ENCODE measurements at regions not wholly inside any gene's neighbourhood (a gene's known extent, or its start where the extent isn't known, plus 50 kb on each side); places are given as distances from the start of the nearest gene placed in this dataset.

DNA sequence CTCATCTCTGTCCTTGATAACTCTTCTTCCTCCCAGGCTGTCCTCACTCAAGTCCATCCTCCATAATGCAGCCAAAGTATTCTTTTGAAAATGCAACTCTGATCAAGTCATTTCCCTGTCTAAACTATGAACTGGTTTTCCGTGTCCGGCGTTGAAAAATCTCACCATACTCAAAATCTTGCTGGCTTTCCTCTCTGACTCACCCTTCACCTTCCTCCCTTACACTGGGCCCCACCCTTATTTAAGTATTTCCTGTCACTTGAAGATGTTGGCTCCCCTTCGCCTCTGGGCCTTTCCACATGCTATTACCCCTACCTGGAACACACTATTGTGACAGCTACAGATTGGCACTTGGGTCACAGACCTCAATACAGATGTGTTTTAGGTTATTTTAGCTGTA lies 515.6 kb downstream of the INHBA start (continued):
- TF ChIP-seq, protein P1, sequence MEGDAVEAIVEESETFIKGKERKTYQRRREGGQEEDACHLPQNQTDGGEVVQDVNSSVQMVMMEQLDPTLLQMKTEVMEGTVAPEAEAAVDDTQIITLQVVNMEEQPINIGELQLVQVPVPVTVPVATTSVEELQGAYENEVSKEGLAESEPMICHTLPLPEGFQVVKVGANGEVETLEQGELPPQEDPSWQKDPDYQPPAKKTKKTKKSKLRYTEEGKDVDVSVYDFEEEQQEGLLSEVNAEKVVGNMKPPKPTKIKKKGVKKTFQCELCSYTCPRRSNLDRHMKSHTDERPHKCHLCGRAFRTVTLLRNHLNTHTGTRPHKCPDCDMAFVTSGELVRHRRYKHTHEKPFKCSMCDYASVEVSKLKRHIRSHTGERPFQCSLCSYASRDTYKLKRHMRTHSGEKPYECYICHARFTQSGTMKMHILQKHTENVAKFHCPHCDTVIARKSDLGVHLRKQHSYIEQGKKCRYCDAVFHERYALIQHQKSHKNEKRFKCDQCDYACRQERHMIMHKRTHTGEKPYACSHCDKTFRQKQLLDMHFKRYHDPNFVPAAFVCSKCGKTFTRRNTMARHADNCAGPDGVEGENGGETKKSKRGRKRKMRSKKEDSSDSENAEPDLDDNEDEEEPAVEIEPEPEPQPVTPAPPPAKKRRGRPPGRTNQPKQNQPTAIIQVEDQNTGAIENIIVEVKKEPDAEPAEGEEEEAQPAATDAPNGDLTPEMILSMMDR (IDR thresholded peaks at IDR 0.05) = no peak
- TF ChIP-seq NFIC (IDR thresholded peaks at IDR 0.05; ENCODE audit: borderline replicate concordance) = no peak
- TF ChIP-seq, protein P2, sequence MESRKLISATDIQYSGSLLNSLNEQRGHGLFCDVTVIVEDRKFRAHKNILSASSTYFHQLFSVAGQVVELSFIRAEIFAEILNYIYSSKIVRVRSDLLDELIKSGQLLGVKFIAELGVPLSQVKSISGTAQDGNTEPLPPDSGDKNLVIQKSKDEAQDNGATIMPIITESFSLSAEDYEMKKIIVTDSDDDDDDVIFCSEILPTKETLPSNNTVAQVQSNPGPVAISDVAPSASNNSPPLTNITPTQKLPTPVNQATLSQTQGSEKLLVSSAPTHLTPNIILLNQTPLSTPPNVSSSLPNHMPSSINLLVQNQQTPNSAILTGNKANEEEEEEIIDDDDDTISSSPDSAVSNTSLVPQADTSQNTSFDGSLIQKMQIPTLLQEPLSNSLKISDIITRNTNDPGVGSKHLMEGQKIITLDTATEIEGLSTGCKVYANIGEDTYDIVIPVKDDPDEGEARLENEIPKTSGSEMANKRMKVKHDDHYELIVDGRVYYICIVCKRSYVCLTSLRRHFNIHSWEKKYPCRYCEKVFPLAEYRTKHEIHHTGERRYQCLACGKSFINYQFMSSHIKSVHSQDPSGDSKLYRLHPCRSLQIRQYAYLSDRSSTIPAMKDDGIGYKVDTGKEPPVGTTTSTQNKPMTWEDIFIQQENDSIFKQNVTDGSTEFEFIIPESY (IDR thresholded peaks at IDR 0.05; ENCODE audit: borderline replicate concordance, low read depth) = no peak

GRCh38 chr7:41185851-41186250 lies 517.0 kb downstream of the INHBA start:
- TF ChIP-seq PBX3 (IDR thresholded peaks at IDR 0.05) (no peak), ELF1 (IDR thresholded peaks at IDR 0.05) (no peak)
- Histone ChIP-seq H3K27me3 (ENCODE audit: insufficient read depth) (no peaks in the 10 kb centered on the region), H3K4me3 (ENCODE audit: low read depth in 2 of 2, low read length in 1 of 2) (no peak overlapping the region), H3K27ac (ENCODE audit: low read depth in 2 of 2, low read length in 1 of 2) (no peak overlapping the region), H3K9me3 (no peaks in the 10 kb centered on the region), H3F3A (replicated peaks; ENCODE audit: insufficient read depth) (peaks cover 19% of the 10 kb centered on the region), H3K4me1 (ENCODE audit: control insufficient read depth in 1 of 2, insufficient read depth in 2 of 2, low read depth in 1 of 2, low read length in 1 of 2) (peaks cover 0 to 23% of the 10 kb centered on the region in 2 experiments; a peak in 3 of 4 replicates), H3K36me3 (replicated peaks in 1 of 2; ENCODE audit: control insufficient read depth in 1 of 2, insufficient read depth in 2 of 2, low read length in 1 of 2) (no peaks in the 10 kb centered on the region), H3K4me2 (no peak overlapping the region), H2AFZ (ENCODE audit: low read depth) (no peak overlapping the region), H3K79me2 (ENCODE audit: insufficient read depth) (no peaks in the 10 kb centered on the region), H3K9ac (no peak overlapping the region), H4K20me1 (ENCODE audit: insufficient read depth) (no peaks in the 10 kb centered on the region), H3K9me2 (no peaks in the 10 kb centered on the region)
- 63% methylated on average over 3 of the region's 3 CpGs for WGBS (ENCODE audit: low lambda C conversion rate)
- ChIA-PET CTCF (no interaction called here), POLR2A (no interaction called here)
- DNase-seq = no peak

DNA sequence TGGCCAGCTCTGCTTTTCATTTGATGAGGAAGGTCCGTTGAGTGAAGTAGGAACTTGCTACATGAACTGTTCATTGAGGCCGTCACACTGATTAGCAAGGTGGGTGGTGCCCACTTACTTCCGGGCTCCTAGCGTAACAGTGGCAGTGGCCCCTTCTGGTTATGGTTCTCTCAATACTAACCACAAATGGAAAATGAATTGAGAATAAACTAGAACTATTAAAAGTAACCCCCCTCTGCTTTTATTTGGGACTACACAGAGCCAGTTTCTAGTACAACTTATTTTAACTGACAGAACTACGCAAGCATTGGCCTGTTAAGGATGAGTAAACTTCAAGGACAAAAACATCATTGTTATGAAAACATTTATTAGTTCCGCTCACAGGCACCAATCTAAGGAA lies 519.1 kb downstream of the INHBA start:
- ChIA-PET POLR2A (no interaction called here), CTCF (interaction anchor here (1.1 kb wide), 1 partner anchor 12 kb away, joined by 3 read pairs; no protein-coding TSS in a partner anchor)
- H3K27me3 ChIP-seq (ENCODE audit: insufficient read depth) = no peaks in the 10 kb centered on the region
- no peaks in the 10 kb centered on the region for H3K9me3 ChIP-seq
- WGBS (ENCODE audit: low lambda C conversion rate) = 87% methylated on average over 6 of the region's 6 CpGs
- H3K4me2 ChIP-seq = no peak overlapping the region
- TF ChIP-seq TEAD4 (IDR thresholded peaks at IDR 0.05; ENCODE audit: borderline replicate concordance, insufficient read depth) (no peak), POLR2AphosphoS5 (IDR thresholded peaks at IDR 0.05; ENCODE audit: low read depth, low read length) (no peak)
- H3K36me3 ChIP-seq (replicated peaks in 1 of 2; ENCODE audit: control insufficient read depth in 1 of 2, insufficient read depth in 2 of 2, low read length in 1 of 2) = no peaks in the 10 kb centered on the region
- H3F3A ChIP-seq (replicated peaks; ENCODE audit: insufficient read depth) = peaks cover 8% of the 10 kb centered on the region
- no peak for DNase-seq
- H3K9me2 ChIP-seq = no peaks in the 10 kb centered on the region
- H3K27ac ChIP-seq (ENCODE audit: low read depth in 2 of 2, low read length in 1 of 2) = no peak overlapping the region
- no peak overlapping the region for H3K4me3 ChIP-seq (ENCODE audit: low read depth in 2 of 2, low read length in 1 of 2)
- no peak overlapping the region for H3K9ac ChIP-seq
- H3K79me2 ChIP-seq (ENCODE audit: insufficient read depth) = no peaks in the 10 kb centered on the region
- H2AFZ ChIP-seq (ENCODE audit: low read depth) = no peak overlapping the region
- peaks cover 0 to 8% of the 10 kb centered on the region in 2 experiments; a peak in 3 of 4 replicates for H3K4me1 ChIP-seq (ENCODE audit: control insufficient read depth in 1 of 2, insufficient read depth in 2 of 2, low read depth in 1 of 2, low read length in 1 of 2)
- H4K20me1 ChIP-seq (ENCODE audit: insufficient read depth) = no peaks in the 10 kb centered on the region

All from SK-N-SH (cell line).